Midbrain (tissue), 1 donor: ENCODE measurements at regions not wholly inside any gene's neighbourhood (a gene's known extent, or its start where the extent isn't known, plus 50 kb on each side); places are given as distances from the start of the nearest gene placed in this dataset.
"Not testable (repeated sequence)": the region's sequence is repeated elsewhere in the genome, so short reads cannot be mapped to it uniquely, and the experiment has no call there.

Experiments used
- DNase-seq: peaks from one replicate; lab custom pipeline; 2025; lab: John Stamatoyannopoulos, UW

GRCh38 chr21:27984663-27985325 lies 1007.9 kb downstream of the LTN1 start:
- not testable (repeated sequence) for DNase-seq

GRCh38 chr21:27979446-27979845 lies 1012.6 kb upstream of the ADAMTS5 start:
- not testable (repeated sequence) for DNase-seq

GRCh38 chr21:27975514-27975913 lies 1008.6 kb upstream of the ADAMTS5 start:
- no peak for DNase-seq

GRCh38 chr21:27974152-27974551 lies 1007.3 kb upstream of the ADAMTS5 start:
- DNase-seq, result not testable (repeated sequence)

GRCh38 chr21:27968240-27968639 lies 1001.4 kb upstream of the ADAMTS5 start:
- not testable (repeated sequence) for DNase-seq

DNA sequence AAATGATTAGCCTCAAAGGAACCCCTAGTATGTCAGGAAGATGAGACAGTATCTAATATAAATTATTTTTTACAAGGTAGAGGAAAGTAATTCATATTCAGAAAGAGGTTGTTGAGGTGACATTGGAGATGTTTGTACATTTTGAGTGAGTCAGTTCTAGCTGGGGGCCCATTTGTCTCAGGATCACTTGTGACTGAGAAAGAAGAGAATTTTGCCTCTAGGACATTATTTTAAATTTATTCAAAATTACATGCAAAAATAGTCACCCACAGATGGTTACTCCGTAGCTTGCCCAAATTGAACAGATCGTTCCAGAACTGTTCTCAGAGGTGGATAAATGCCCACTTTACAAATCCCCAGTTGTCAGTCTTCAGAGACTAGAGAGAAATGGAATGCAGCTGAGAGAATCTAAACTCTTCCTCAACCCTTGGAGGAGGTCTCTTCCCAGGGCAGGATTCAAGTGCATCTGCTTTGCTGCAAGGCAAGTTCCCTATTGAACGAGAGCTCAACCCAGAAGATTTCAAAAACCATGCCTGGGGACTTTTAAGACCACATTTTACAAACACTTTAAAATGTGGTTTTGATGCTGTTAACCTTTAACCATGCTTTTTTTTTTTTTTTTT lies 987.8 kb upstream of the ADAMTS5 start:
- DNase-seq, result no peak

DNA sequence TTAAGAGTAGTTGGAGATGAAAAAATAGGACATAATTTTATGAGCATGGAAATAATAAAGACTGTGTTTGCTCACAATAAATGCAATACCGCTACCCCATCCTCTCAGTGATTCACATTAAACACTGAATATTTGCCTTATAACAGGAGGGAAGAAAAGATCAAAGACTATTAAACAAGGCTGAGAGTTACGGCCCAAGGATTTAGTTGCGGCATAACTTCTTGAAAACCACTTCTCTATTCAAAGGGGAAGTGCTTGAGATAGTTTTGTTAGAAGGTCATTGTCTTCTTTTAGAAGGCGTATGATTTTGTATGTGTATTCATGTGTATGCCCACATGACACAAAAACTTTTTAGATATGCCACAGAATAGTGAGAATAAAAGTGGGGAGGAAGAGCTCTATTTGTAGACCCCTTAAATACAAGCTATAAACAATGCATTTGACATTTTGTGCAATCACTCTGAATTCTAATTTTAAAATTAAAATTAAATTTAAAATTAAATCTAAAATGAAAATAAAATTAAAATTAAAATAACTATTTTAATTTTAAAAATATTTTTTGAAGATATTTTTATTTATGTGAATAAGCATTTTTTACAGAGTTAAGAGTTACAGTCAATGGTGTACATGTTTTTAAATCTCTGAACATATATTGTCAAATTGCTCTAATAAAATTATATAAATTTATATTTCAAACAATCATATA lies 986.6 kb upstream of the ADAMTS5 start:
- DNase-seq, result no peak

- DNase-seq, result not testable (repeated sequence)
Measured at GRCh38 chr21:27949093-27949492, 982.2 kb upstream of the ADAMTS5 start.

- not testable (repeated sequence) for DNase-seq
Measured at GRCh38 chr21:27930108-27930767, 963.4 kb upstream of the ADAMTS5 start.

GRCh38 chr21:27929179-27929578 lies 962.3 kb upstream of the ADAMTS5 start:
- DNase-seq, result not testable (repeated sequence)

DNA sequence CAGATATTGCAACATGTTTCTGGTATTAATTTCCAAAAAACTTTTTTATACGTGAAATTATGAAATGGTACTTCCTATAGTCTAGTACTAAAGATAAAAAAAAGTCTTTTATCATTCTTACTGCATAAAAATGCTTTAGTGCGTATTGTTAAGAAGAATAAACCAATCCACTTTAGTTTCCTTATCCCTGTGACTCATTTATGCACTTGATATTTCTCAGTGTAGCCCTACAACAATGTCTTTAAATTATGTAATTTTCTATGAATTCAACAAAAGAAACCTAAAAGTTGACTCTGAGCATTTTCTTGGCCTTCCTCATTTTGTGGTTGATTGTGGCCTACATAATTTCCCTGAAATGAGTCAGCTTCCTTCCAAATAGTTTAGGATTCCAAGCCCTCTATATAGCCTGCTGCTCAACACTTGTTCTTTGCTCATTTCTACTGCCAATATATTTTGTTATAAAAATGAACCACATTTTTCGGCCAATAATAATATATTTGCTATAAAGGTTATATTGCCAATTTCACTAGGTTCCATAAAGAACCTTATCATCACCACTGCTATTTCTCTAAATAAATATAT lies 961.7 kb upstream of the ADAMTS5 start:
- not testable (repeated sequence) for DNase-seq

GRCh38 chr21:27921421-27921820 lies 954.5 kb upstream of the ADAMTS5 start:
- DNase-seq, result not testable (repeated sequence)

- not testable (repeated sequence) for DNase-seq
Measured at GRCh38 chr21:27917966-27918365, 951.1 kb upstream of the ADAMTS5 start.

DNA sequence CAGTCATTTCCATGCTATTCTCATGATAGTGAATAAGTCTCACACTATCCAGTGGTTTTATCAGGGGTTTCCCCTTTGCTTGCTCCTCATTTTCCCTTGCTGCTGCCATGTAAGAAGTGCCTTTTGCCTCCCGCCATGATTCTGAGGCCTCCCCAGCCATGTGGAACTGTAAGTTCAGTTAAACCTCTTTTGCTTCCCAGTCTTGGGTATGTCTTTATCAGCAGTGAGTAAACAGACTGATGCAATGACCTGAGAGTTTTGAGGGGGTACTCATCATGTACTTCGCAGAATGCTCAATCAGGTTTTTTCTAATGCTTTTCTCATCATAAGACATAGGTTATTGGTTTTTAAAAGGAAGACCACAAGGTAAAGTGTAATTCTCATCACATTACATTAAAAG lies 949.4 kb upstream of the ADAMTS5 start:
- not testable (repeated sequence) for DNase-seq

- not testable (repeated sequence) for DNase-seq
Measured at GRCh38 chr21:27912133-27912532, 945.2 kb upstream of the ADAMTS5 start.

GRCh38 chr21:27909487-27909886 lies 942.6 kb upstream of the ADAMTS5 start:
- DNase-seq, result not testable (repeated sequence)

DNA sequence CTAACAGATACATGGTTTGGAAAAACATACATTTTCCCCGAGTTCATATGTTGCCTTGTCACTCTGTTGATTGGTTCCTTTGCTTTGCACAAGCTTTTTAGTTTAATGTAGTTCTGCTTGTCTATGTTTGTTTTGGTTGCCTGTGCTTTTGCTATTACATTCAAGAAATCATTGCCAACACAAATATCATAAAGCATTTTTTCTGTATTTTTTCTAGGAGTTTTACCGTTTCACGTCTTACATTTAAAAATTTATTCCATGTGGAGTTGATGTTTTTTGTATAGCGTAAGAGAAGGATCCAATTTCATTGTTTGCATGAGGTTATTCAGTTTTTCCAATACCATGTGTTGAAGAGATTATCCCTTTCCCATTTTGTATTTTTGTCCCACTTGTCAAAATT lies 941.9 kb upstream of the ADAMTS5 start:
- DNase-seq, result not testable (repeated sequence)

- DNase-seq, result not testable (repeated sequence)
Measured at GRCh38 chr21:27902904-27903303, 936.0 kb upstream of the ADAMTS5 start.

GRCh38 chr21:27893619-27894018 lies 926.7 kb upstream of the ADAMTS5 start:
- not testable (repeated sequence) for DNase-seq

GRCh38 chr21:27891495-27891894 lies 924.6 kb upstream of the ADAMTS5 start:
- not testable (repeated sequence) for DNase-seq

- DNase-seq, result not testable (repeated sequence)
Measured at GRCh38 chr21:27887808-27888455, 921.0 kb upstream of the ADAMTS5 start.
